Mesendoderm (in vitro differentiated cells): ENCODE measurements at regions not wholly inside any gene's neighbourhood (a gene's known extent, or its start where the extent isn't known, plus 50 kb on each side); places are given as distances from the start of the nearest gene placed in this dataset.
A peak's percentile ranks its signal among the peaks of the same experiment; 100 is the strongest.

Experiments
- DNase-seq: peaks from one replicate; pipeline ENCODE4 v3.0.0; 2013
- H2AK5ac ChIP-seq: 2 replicates; pipeline ENCODE4 v1.6.1; 2013; ENCODE audit warnings: low read length, inconsistent platforms
- H2BK120ac ChIP-seq: 2 replicates; pipeline ENCODE4 v1.6.1; 2013; ENCODE audit warnings: low read depth, mild to moderate bottlenecking, low read length, moderate library complexity, mixed read lengths
- H2BK15ac ChIP-seq: replicated peaks from 2 replicates; pipeline ENCODE4 v1.6.1; 2013; ENCODE audit warnings: low read depth, mild to moderate bottlenecking, moderate library complexity
- H2BK5ac ChIP-seq: 2 replicates; pipeline ENCODE4 v1.6.1; 2013; ENCODE audit warnings: low read length, inconsistent platforms
- H3K18ac ChIP-seq: 2 replicates; pipeline ENCODE4 v1.6.1; 2013; ENCODE audit warnings: mild to moderate bottlenecking, low read length, mixed read lengths
- H3K23ac ChIP-seq: one replicate; pipeline ENCODE4 v1.6.1; 2013; ENCODE audit warnings: low read length
- H3K27ac ChIP-seq: 2 replicates; pipeline ENCODE4 v1.5.1; 2013; ENCODE audit warnings: low read depth, mild to moderate bottlenecking, inconsistent platforms, low read length, moderate library complexity
- H3K27me3 ChIP-seq: 2 replicates; pipeline ENCODE4 v1.6.1; 2013; ENCODE audit warnings: low read length, control low read depth, mild to moderate bottlenecking, inconsistent platforms; ENCODE audit not compliant: insufficient read depth, poor library complexity
- H3K36me3 ChIP-seq: 2 replicates; pipeline ENCODE4 v1.6.1; 2013; ENCODE audit warnings: low read length, inconsistent platforms; ENCODE audit not compliant: control insufficient read depth, insufficient read depth
- H3K4ac ChIP-seq: one replicate; pipeline ENCODE4 v1.6.1; 2013; ENCODE audit warnings: low read depth, mild to moderate bottlenecking, low read length, moderate library complexity
- H3K4me1 ChIP-seq: 2 replicates; pipeline ENCODE4 v1.6.1; 2013; ENCODE audit warnings: low read depth, low read length, inconsistent platforms; ENCODE audit not compliant: control insufficient read depth
- H3K4me2 ChIP-seq: 2 replicates; pipeline ENCODE4 v1.6.1; 2013; ENCODE audit warnings: low read length
- H3K4me3 ChIP-seq: 2 replicates; pipeline ENCODE4 v1.5.1; 2013; ENCODE audit warnings: mild to moderate bottlenecking, low read length
- H3K56ac ChIP-seq: one replicate; pipeline ENCODE4 v1.6.1; 2013; ENCODE audit warnings: low read length
- H3K79me1 ChIP-seq: 2 replicates; pipeline ENCODE4 v1.6.1; 2013; ENCODE audit warnings: low read length, inconsistent platforms
- H3K79me2 ChIP-seq: 2 replicates; pipeline ENCODE4 v1.6.1; 2013; ENCODE audit warnings: mild to moderate bottlenecking, low read length; ENCODE audit not compliant: control insufficient read depth, insufficient read depth
- H3K9ac ChIP-seq: 2 replicates; pipeline ENCODE4 v1.6.1; 2013; ENCODE audit warnings: low read length, inconsistent platforms
- H4K5ac ChIP-seq: one replicate; pipeline ENCODE4 v1.6.1; 2013; ENCODE audit warnings: low read length
- H4K8ac ChIP-seq: one replicate; pipeline ENCODE4 v1.6.1; 2013; ENCODE audit warnings: low read depth, mild to moderate bottlenecking, control low read depth, low read length, moderate library complexity
- WGBS: extraction: QIAGEN DNeasy Blood & Tissue Kit; methylation state at CpG from one replicate; pipeline ENCODE4 v1.1.7; 2013; ENCODE audit warnings: low lambda C conversion rate, missing lambda C conversion rate; ENCODE audit not compliant: insufficient coverage; ENCODE audit errors: extremely low coverage; 5-methylcytosine and 5-hydroxymethylcytosine counted together

- Histone ChIP-seq H3K79me2 (no peaks in the 10 kb centered on the region), H3K23ac (no peak overlapping the region), H3K27me3 (no peaks in the 10 kb centered on the region), H4K5ac (no peak overlapping the region), H2BK15ac (no peak overlapping the region), H3K36me3 (no peaks in the 10 kb centered on the region), H2BK5ac (no peak overlapping the region), H4K8ac (no peak overlapping the region), H3K4me3 (no peak overlapping the region), H3K4me1 (no peaks in the 10 kb centered on the region), H2BK120ac (no peak overlapping the region), H3K27ac (no peak overlapping the region), H3K4ac (no peak overlapping the region), H3K56ac (no peak overlapping the region), H3K9ac (no peak overlapping the region), H2AK5ac (no peak overlapping the region), H3K18ac (no peak overlapping the region), H3K79me1 (no peaks in the 10 kb centered on the region), H3K4me2 (no peak overlapping the region)
- no peak for DNase-seq
- WGBS, result no CpG with 5 or more reads among the region's 1 CpG
Observed at GRCh38 chr4:124331781-124332180, 380.8 kb downstream of the ANKRD50 start.

- Histone ChIP-seq H3K4ac (no peak overlapping the region), H3K4me1 (no peaks in the 10 kb centered on the region), H4K8ac (no peak overlapping the region), H3K9ac (no peak overlapping the region), H3K18ac (no peak overlapping the region), H3K4me3 (no peak overlapping the region), H2AK5ac (no peak overlapping the region), H3K79me2 (no peaks in the 10 kb centered on the region), H3K27me3 (no peaks in the 10 kb centered on the region), H3K4me2 (no peak overlapping the region), H3K56ac (no peak overlapping the region), H4K5ac (no peak overlapping the region), H3K23ac (no peak overlapping the region), H2BK5ac (no peak overlapping the region), H2BK15ac (no peak overlapping the region), H3K36me3 (no peaks in the 10 kb centered on the region), H2BK120ac (no peak overlapping the region), H3K27ac (no peak overlapping the region), H3K79me1 (no peaks in the 10 kb centered on the region)
- no peak for DNase-seq
- no CpG with 5 or more reads among the region's 4 CpGs for WGBS
Observed at GRCh38 chr4:124333466-124333865, 379.1 kb downstream of the ANKRD50 start.

GRCh38 chr4:124334119-124334518, 378.4 kb downstream of the ANKRD50 start:
- Histone ChIP-seq H3K79me2 (no peaks in the 10 kb centered on the region), H3K4ac (no peak overlapping the region), H3K27ac (no peak overlapping the region), H3K27me3 (no peaks in the 10 kb centered on the region), H4K8ac (no peak overlapping the region), H3K9ac (no peak overlapping the region), H3K18ac (no peak overlapping the region), H2BK5ac (no peak overlapping the region), H3K4me2 (no peak overlapping the region), H2BK15ac (no peak overlapping the region), H3K4me3 (no peak overlapping the region), H2AK5ac (no peak overlapping the region), H3K79me1 (no peaks in the 10 kb centered on the region), H4K5ac (no peak overlapping the region), H3K4me1 (no peaks in the 10 kb centered on the region), H2BK120ac (no peak overlapping the region), H3K36me3 (no peaks in the 10 kb centered on the region), H3K23ac (no peak overlapping the region), H3K56ac (no peak overlapping the region)
- peak; percentile 78 for DNase-seq
- WGBS, result no CpG with 5 or more reads among the region's 3 CpGs

GRCh38 chr4:124337874-124338273, 374.7 kb downstream of the ANKRD50 start:
- Histone ChIP-seq H3K79me1 (no peaks in the 10 kb centered on the region), H2BK120ac (no peak overlapping the region), H3K27ac (no peak overlapping the region), H3K4me2 (no peak overlapping the region), H3K4me3 (no peak overlapping the region), H3K4me1 (no peaks in the 10 kb centered on the region), H3K56ac (no peak overlapping the region), H2AK5ac (no peak overlapping the region), H2BK5ac (no peak overlapping the region), H3K18ac (no peak overlapping the region), H2BK15ac (no peak overlapping the region), H3K23ac (no peak overlapping the region), H3K9ac (no peak overlapping the region), H3K79me2 (no peaks in the 10 kb centered on the region), H3K4ac (no peak overlapping the region), H4K8ac (no peak overlapping the region), H3K27me3 (no peaks in the 10 kb centered on the region), H3K36me3 (no peaks in the 10 kb centered on the region), H4K5ac (no peak overlapping the region)
- no CpG with 5 or more reads among the region's 3 CpGs for WGBS
- no peak for DNase-seq

- Histone ChIP-seq H4K5ac (no peak overlapping the region), H3K79me1 (no peaks in the 10 kb centered on the region), H3K4me2 (no peak overlapping the region), H3K27ac (no peak overlapping the region), H3K36me3 (no peaks in the 10 kb centered on the region), H3K4me3 (no peak overlapping the region), H4K8ac (no peak overlapping the region), H3K4me1 (no peaks in the 10 kb centered on the region), H2AK5ac (no peak overlapping the region), H2BK5ac (no peak overlapping the region), H3K18ac (no peak overlapping the region), H3K9ac (no peak overlapping the region), H3K79me2 (no peaks in the 10 kb centered on the region), H3K23ac (no peak overlapping the region), H3K56ac (no peak overlapping the region), H2BK15ac (no peak overlapping the region), H2BK120ac (no peak overlapping the region), H3K27me3 (no peaks in the 10 kb centered on the region), H3K4ac (no peak overlapping the region)
- WGBS, result no CpG with 5 or more reads among the region's 3 CpGs
- DNase-seq, result no peak
Observed at GRCh38 chr4:124343661-124344171, 368.8 kb downstream of the ANKRD50 start.

DNA sequence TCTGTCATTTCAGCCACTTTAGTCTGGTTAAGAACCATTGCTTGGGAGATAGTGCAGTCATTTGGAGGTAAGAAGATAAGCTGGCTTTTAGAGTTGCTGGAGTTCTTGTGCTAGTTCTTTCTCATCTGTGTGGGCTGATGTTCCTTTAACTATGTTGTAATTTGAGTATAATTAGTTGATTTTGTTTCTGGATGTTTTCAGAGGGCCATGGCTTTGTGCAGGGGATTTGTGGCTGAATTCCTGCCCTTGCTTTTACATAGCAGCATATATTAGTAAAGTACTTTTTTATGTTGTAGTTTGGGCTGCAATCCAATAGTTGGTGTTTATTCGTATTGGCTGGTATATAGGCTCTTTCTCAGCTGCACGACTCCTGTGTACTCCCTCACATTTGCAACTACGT, 339.6 kb downstream of the ANKRD50 start:
- Histone ChIP-seq H2AK5ac (no peak overlapping the region), H3K4me3 (no peak overlapping the region), H3K9ac (no peak overlapping the region), H3K18ac (no peak overlapping the region), H4K5ac (no peak overlapping the region), H2BK15ac (no peak overlapping the region), H3K56ac (no peak overlapping the region), H3K4me2 (no peak overlapping the region), H4K8ac (no peak overlapping the region), H3K4me1 (no peaks in the 10 kb centered on the region), H3K79me1 (no peaks in the 10 kb centered on the region), H3K36me3 (no peaks in the 10 kb centered on the region), H3K27me3 (no peaks in the 10 kb centered on the region), H3K27ac (no peak overlapping the region), H3K4ac (no peak overlapping the region), H2BK5ac (no peak overlapping the region), H3K23ac (no peak overlapping the region), H3K79me2 (no peaks in the 10 kb centered on the region), H2BK120ac (no peak overlapping the region)
- no CpG with 5 or more reads among the region's 3 CpGs for WGBS
- DNase-seq, result no peak
